ENCODE measurements at regions not wholly inside any gene's neighbourhood (a gene's known extent, or its start where the extent isn't known, plus 50 kb on each side); places are given as distances from the start of the nearest gene placed in this dataset.

DNA sequence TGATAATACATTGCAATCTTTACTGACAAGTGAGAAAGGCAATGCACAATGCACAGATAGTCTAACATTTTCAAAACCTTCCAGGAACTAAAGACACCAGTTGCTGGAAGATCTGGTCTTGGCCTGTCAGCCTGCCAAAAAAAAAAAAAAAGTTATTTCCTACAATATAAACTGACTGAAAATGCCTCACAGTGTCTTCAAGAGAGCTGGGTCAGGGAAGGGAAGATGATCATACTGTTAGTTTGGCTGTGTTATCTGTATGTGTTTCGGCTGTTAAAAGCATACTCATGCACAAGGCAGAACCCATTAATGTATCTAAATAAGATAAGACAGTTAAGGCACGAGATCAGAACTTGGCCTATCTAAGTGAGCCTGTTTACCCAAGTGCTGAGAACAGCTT is 673.4 kb downstream of the MECOM start:
- H3K9ac ChIP-seq (ENCODE audit: low read length) = no peak overlapping the region
- no peaks in the 10 kb centered on the region for H3F3A ChIP-seq (ENCODE audit: insufficient read depth)
- H3K9me2 ChIP-seq (replicated peaks; ENCODE audit: insufficient read depth, low read length) = 0 out of 2 replicates have a peak, but pooled peaks cover 4% of the 10 kb centered on the region
- no peak overlapping the region for H3K4me2 ChIP-seq (ENCODE audit: low read depth, low read length, poor library complexity, severe bottlenecking)
- no peak overlapping the region for H3K4me3 ChIP-seq (ENCODE audit: insufficient read depth, low read length, poor library complexity, severe bottlenecking)
- H3K27me3 ChIP-seq (ENCODE audit: low read length) = no peaks in the 10 kb centered on the region
- H3K36me3 ChIP-seq (ENCODE audit: low read length) = no peaks in the 10 kb centered on the region; the same call in 1 of the 2 replicates
- H2AFZ ChIP-seq (ENCODE audit: low read depth, low read length, severe bottlenecking) = no peak overlapping the region
- H3K79me2 ChIP-seq (ENCODE audit: insufficient read depth, low read length) = no peaks in the 10 kb centered on the region
- H3K9me3 ChIP-seq (ENCODE audit: insufficient read depth, low read length) = no peaks in the 10 kb centered on the region
- TF ChIP-seq EZH2phosphoT487 (conservative IDR thresholded peaks at IDR 0.05; ENCODE audit: low read length) = no peak
- TF ChIP-seq, protein P1, sequence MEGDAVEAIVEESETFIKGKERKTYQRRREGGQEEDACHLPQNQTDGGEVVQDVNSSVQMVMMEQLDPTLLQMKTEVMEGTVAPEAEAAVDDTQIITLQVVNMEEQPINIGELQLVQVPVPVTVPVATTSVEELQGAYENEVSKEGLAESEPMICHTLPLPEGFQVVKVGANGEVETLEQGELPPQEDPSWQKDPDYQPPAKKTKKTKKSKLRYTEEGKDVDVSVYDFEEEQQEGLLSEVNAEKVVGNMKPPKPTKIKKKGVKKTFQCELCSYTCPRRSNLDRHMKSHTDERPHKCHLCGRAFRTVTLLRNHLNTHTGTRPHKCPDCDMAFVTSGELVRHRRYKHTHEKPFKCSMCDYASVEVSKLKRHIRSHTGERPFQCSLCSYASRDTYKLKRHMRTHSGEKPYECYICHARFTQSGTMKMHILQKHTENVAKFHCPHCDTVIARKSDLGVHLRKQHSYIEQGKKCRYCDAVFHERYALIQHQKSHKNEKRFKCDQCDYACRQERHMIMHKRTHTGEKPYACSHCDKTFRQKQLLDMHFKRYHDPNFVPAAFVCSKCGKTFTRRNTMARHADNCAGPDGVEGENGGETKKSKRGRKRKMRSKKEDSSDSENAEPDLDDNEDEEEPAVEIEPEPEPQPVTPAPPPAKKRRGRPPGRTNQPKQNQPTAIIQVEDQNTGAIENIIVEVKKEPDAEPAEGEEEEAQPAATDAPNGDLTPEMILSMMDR (IDR thresholded peaks at IDR 0.05; ENCODE audit: insufficient read depth, low read length, poor library complexity, severe bottlenecking) = no peak
- no peak overlapping the region for H3K27ac ChIP-seq (ENCODE audit: low read depth, low read length)
- no peaks in the 10 kb centered on the region for H4K20me1 ChIP-seq (ENCODE audit: low read depth, low read length)

DNA sequence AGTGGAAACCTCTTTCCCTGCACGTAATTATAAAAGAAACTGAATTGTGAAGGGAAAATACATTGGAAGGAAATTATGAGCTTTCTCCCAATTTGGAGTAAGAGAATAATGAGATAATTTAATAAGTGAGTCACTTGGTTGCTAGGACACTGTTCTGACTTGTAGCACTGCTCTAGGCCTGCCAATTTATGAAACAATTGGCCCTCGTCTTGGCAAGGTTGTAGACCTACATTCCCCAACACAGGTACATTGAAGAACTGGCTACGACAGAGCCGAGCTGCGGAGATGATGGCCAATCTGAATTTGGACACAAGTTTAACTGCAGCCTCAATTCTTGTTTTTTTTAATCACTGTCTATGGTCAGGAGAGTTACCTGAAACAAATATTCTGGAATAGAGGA is 674.1 kb downstream of the MECOM start:
- Histone ChIP-seq H3K4me3 (ENCODE audit: insufficient read depth, low read length, poor library complexity, severe bottlenecking) (no peak overlapping the region), H3F3A (ENCODE audit: insufficient read depth) (no peaks in the 10 kb centered on the region), H2AFZ (ENCODE audit: low read depth, low read length, severe bottlenecking) (no peak overlapping the region), H3K9ac (ENCODE audit: low read length) (no peak overlapping the region), H3K9me2 (replicated peaks; ENCODE audit: insufficient read depth, low read length) (0 out of 2 replicates have a peak, but pooled peaks cover 4% of the 10 kb centered on the region), H4K20me1 (ENCODE audit: low read depth, low read length) (no peaks in the 10 kb centered on the region), H3K36me3 (ENCODE audit: low read length) (no peaks in the 10 kb centered on the region; the same call in 1 of the 2 replicates), H3K27me3 (ENCODE audit: low read length) (no peaks in the 10 kb centered on the region), H3K27ac (ENCODE audit: low read depth, low read length) (no peak overlapping the region), H3K4me2 (ENCODE audit: low read depth, low read length, poor library complexity, severe bottlenecking) (no peak overlapping the region), H3K9me3 (ENCODE audit: insufficient read depth, low read length) (no peaks in the 10 kb centered on the region), H3K79me2 (ENCODE audit: insufficient read depth, low read length) (no peaks in the 10 kb centered on the region)
- TF ChIP-seq, protein P1 (IDR thresholded peaks at IDR 0.05; ENCODE audit: insufficient read depth, low read length, poor library complexity, severe bottlenecking) = no peak
- no peak for TF ChIP-seq EZH2phosphoT487 (conservative IDR thresholded peaks at IDR 0.05; ENCODE audit: low read length)

- Histone ChIP-seq H2AFZ (ENCODE audit: low read depth, low read length, severe bottlenecking) (no peak overlapping the region), H3K9me3 (ENCODE audit: insufficient read depth, low read length) (no peaks in the 10 kb centered on the region), H3K27ac (ENCODE audit: low read depth, low read length) (no peak overlapping the region), H3K36me3 (ENCODE audit: low read length) (no peaks in the 10 kb centered on the region; the same call in 1 of the 2 replicates), H3K9ac (ENCODE audit: low read length) (no peak overlapping the region), H4K20me1 (ENCODE audit: low read depth, low read length) (no peaks in the 10 kb centered on the region), H3K9me2 (replicated peaks; ENCODE audit: insufficient read depth, low read length) (0 out of 2 replicates have a peak, but pooled peaks cover 4% of the 10 kb centered on the region), H3K4me2 (ENCODE audit: low read depth, low read length, poor library complexity, severe bottlenecking) (no peak overlapping the region), H3K79me2 (ENCODE audit: insufficient read depth, low read length) (no peaks in the 10 kb centered on the region), H3K27me3 (ENCODE audit: low read length) (no peaks in the 10 kb centered on the region), H3F3A (ENCODE audit: insufficient read depth) (no peaks in the 10 kb centered on the region), H3K4me3 (ENCODE audit: insufficient read depth, low read length, poor library complexity, severe bottlenecking) (no peak overlapping the region)
- TF ChIP-seq, protein P1 (IDR thresholded peaks at IDR 0.05; ENCODE audit: insufficient read depth, low read length, poor library complexity, severe bottlenecking) = no peak
- no peak for TF ChIP-seq EZH2phosphoT487 (conservative IDR thresholded peaks at IDR 0.05; ENCODE audit: low read length)
Measured at GRCh38 chr3:168988853-168989252, 674.7 kb downstream of the MECOM start.
